ENCODE measurements at regions not wholly inside any gene's neighbourhood (a gene's known extent, or its start where the extent isn't known, plus 50 kb on each side); places are given as distances from the start of the nearest gene placed in this dataset.

- H3K4me3 ChIP-seq (ENCODE audit: low read depth, low read length, poor library complexity, severe bottlenecking) = no peak overlapping the region
- peaks cover 15% of the 10 kb centered on the region for H3K9me3 ChIP-seq (ENCODE audit: low read depth, low read length, poor library complexity, severe bottlenecking)
- ChIA-PET POLR2A (ENCODE audit: low non-redundant PET) (no interaction called here), CTCF (no interaction called here)
- no peaks in the 10 kb centered on the region for H3K27me3 ChIP-seq (replicated peaks; ENCODE audit: insufficient read depth, low read depth, low read length, poor library complexity)
- no peaks in the 10 kb centered on the region for H3K4me1 ChIP-seq (ENCODE audit: insufficient read depth, low read length, poor library complexity, severe bottlenecking)
- no peak overlapping the region for H3K27ac ChIP-seq (ENCODE audit: low read depth, low read length, poor library complexity, severe bottlenecking)
- no TSS peak for BruUV-seq (replicated peaks)
- H3K36me3 ChIP-seq (ENCODE audit: insufficient read depth, low read length, poor library complexity, severe bottlenecking) = no peaks in the 10 kb centered on the region
- DNase-seq (ENCODE audit: low spot score) = no peak
- intact Hi-C loops (cut with micrococcal nuclease; ENCODE audit: unreplicated experiment) = no loop called here
- no peak for TF ChIP-seq EZH2 (IDR thresholded peaks at IDR 0.05; ENCODE audit: borderline replicate concordance, low read depth, low read length, poor library complexity, severe bottlenecking)
- TF ChIP-seq CTCF (conservative IDR thresholded peaks at IDR 0.05; ENCODE audit: low read depth, low read length) = no peak
These were observed 58.9 kb upstream of the QRFPR start for GRCh38 chr4:121439669-121440068.
